Heart left ventricle (tissue), 16 donors: ENCODE measurements at regions not wholly inside any gene's neighbourhood (a gene's known extent, or its start where the extent isn't known, plus 50 kb on each side); places are given as distances from the start of the nearest gene placed in this dataset.

Source experiments
- ATAC-seq, 4 donors: fragments of 200-7000 bp; cut with Tn5 transposase; one replicate each; pipeline ENCODE4 v1.9.1; 2020 to 2022; ENCODE audit warnings: moderate library complexity in 4 of 4, mild to moderate bottlenecking in 3 of 4, moderate number of reproducible peaks in 1 of 4
- DNase-seq, 5 donors: peaks; one replicate each; pipeline ENCODE4 v3.0.0-alpha.2; 2020
- H3K27ac ChIP-seq, 12 donors: fragments of 200-600 bp; sonication (generic) in 4 of 12; one replicate each; pipeline versions ENCODE4 v1.5.0 to v1.8.0; 2016 to 2022; ENCODE audit warnings: mild to moderate bottlenecking in 2 of 12
- H3K27me3 ChIP-seq, 9 donors: fragments of 200-600 bp; sonication (generic) in 2 of 9; one replicate each; pipeline versions ENCODE4 v1.5.1 to v1.8.0; 2016 to 2022; ENCODE audit warnings: mild to moderate bottlenecking in 3 of 9
- H3K36me3 ChIP-seq, 9 donors: fragments of 200-600 bp; sonication (generic) in 2 of 9; one replicate each; pipeline versions ENCODE4 v1.5.0 to v1.8.0; 2018 to 2022; ENCODE audit warnings: mild to moderate bottlenecking in 2 of 9
- H3K4me1 ChIP-seq, 12 donors: fragments of 200-600 bp; sonication (generic) in 4 of 12; one replicate each; pipeline versions ENCODE4 v1.5.0 to v1.8.0; 2016 to 2022; ENCODE audit warnings: mild to moderate bottlenecking in 3 of 12
- H3K4me3 ChIP-seq, 12 donors: fragments of 200-600 bp; sonication (generic) in 4 of 12; one replicate each; pipeline versions ENCODE4 v1.5.0 to v1.8.0; 2017 to 2022; ENCODE audit warnings: mild to moderate bottlenecking in 9 of 12, moderate library complexity in 4 of 12
- H3K9me3 ChIP-seq, 12 donors: fragments of 200-600 bp; sonication (generic) in 4 of 12; one replicate each; pipeline versions ENCODE4 v1.5.0 to v1.8.0; 2016 to 2022; ENCODE audit warnings: mild to moderate bottlenecking in 1 of 12
- POLR2A ChIP-seq, 2 donors: fragments of 450-650 bp; IDR thresholded peaks; one replicate each; pipeline ENCODE4 v1.6.1; 2017; ENCODE audit warnings: antibody characterized with exemption in 2 of 2, mild to moderate bottlenecking in 2 of 2, moderate library complexity in 2 of 2
- WGBS, 4 donors: extraction: QIAGEN DNeasy Blood & Tissue Kit in 2 of 4; methylation state at CpG; one replicate each; pipeline versions ENCODE4 v1.1.5 to v1.1.7; 2013 to 2018; 5-methylcytosine and 5-hydroxymethylcytosine counted together
- intact Hi-C, 10 donors: fragments of 100-400 bp; cut with DNase I; formaldehyde crosslinking; loops; one replicate each; pipeline versions ENCODE4 v1.11.1 to v1.14.2; 2022
- TF ChIP-seq, protein P1 (sequence below), 12 donors: fragments of 200-600 bp; sonication (generic) in 4 of 12; IDR thresholded peaks; one replicate each; pipeline versions ENCODE4 v1.5.0 to v1.8.0; 2018 to 2022; ENCODE audit warnings: antibody characterized with exemption in 12 of 12, mild to moderate bottlenecking in 5 of 12
- donor health status: ischemic (EF 13 %, LVEDD 7.1; RV severe dilation, severe dysfunction).
- donor health status: healthy with polysubstance abuse.
- donor health status: DM: no; HTN: yes; CAD: no.
- donor health status: DM: no; HTN: no; CAD: no.
- donor health status: ischemic (EF 25% LVEDD 6.9; RV normal size, moderate dysfunction).
- donor health status: ischemic (EF 25% LVEDD 5.7; RV mildly dilated, moderate dysfunction).
- donor health status: healthy.
- donor health status: DM: yes; HTN: yes; CAD: no.
- donor health status: ischemic (EF 35%, LVEDD 5.7; RV mildly dilated, moderate dysfunction).
- donor health status: nonischemic (EF 11% LVEDD 7.7; RV severe dilation, severe dysfunction).
- donor health status: DM: yes; HTN: yes; CAD: no.
- donor health status: PGD.
- donor health status: ischemic (EF 29% LVEDD 5.4; RV normal size, mild dysfunction).
- donor health status: nonischemic (EF 23%, LVEDD 6.1; RV moderate dilation, normal function).

DNA sequence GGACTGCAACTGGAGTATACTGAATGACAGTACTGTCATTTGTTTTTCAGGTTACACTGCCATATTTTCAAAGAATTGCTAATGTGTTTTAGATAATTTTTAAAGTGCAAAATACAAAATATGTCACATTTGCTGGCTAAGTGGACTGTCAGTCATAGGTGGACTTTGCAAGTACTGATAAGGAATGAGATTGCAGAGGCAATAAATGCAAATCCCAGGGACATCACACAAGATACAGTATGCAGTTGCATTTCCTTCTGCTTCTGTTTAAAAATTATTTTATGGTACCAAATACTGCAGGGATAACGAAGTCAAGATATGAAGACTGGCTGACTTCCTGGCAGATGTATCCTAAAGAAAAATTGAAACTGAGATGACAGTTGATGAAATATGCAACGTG lies 237.6 kb upstream of the MAGI2 start:
- intact Hi-C loops, result no loop called here
- no peak for DNase-seq
- ATAC-seq, result no peak
- H3K27ac ChIP-seq, result no peak overlapping the region
- no peaks in the 10 kb centered on the region for H3K4me1 ChIP-seq
- H3K4me3 ChIP-seq, result no peak overlapping the region
- H3K27me3 ChIP-seq, result no peaks in the 10 kb centered on the region
- WGBS, 4 donors, result 48 to 73% (median 66%) methylated on average over 2 of the region's 2 CpGs
- no peaks in the 10 kb centered on the region for H3K9me3 ChIP-seq
- no peaks in the 10 kb centered on the region for H3K36me3 ChIP-seq
- TF ChIP-seq, protein P1, sequence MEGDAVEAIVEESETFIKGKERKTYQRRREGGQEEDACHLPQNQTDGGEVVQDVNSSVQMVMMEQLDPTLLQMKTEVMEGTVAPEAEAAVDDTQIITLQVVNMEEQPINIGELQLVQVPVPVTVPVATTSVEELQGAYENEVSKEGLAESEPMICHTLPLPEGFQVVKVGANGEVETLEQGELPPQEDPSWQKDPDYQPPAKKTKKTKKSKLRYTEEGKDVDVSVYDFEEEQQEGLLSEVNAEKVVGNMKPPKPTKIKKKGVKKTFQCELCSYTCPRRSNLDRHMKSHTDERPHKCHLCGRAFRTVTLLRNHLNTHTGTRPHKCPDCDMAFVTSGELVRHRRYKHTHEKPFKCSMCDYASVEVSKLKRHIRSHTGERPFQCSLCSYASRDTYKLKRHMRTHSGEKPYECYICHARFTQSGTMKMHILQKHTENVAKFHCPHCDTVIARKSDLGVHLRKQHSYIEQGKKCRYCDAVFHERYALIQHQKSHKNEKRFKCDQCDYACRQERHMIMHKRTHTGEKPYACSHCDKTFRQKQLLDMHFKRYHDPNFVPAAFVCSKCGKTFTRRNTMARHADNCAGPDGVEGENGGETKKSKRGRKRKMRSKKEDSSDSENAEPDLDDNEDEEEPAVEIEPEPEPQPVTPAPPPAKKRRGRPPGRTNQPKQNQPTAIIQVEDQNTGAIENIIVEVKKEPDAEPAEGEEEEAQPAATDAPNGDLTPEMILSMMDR (IDR thresholded peaks at IDR 0.05), result no peak
- TF ChIP-seq POLR2A (IDR thresholded peaks at IDR 0.05), result no peak

DNA sequence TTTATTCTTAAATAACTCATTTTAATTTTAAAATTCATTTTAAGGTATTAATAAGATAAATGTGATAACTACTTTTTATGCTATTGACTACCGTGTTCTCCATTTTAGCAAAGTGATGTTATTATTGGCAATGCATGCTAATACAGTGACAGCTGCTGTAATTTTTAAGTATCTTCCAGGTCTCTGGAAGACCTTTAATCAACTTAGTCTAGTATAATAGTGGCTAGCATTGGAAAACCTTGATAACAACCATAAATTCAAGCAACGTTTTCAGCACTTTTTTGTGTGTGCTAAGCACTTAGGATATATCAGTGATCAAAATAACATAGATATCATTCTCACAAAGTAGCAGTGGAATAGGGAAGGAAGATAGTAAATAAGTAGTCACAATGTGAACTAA lies 230.9 kb upstream of the MAGI2 start:
- no peak overlapping the region for H3K27ac ChIP-seq
- TF ChIP-seq POLR2A (IDR thresholded peaks at IDR 0.05), result no peak
- TF ChIP-seq, protein P1 (IDR thresholded peaks at IDR 0.05), result no peak
- intact Hi-C loops, result no loop called here
- no peak for ATAC-seq
- no peak for DNase-seq
- H3K36me3 ChIP-seq, result no peaks in the 10 kb centered on the region
- WGBS, 4 donors, result 63 to 73% (median 68%) methylated on average over 2 of the region's 2 CpGs
- H3K4me1 ChIP-seq, result no peaks in the 10 kb centered on the region
- peaks cover 0 to 10% (median 0%) of the 10 kb centered on the region in 12 donors for H3K9me3 ChIP-seq
- H3K4me3 ChIP-seq, result no peak overlapping the region
- no peaks in the 10 kb centered on the region for H3K27me3 ChIP-seq

DNA sequence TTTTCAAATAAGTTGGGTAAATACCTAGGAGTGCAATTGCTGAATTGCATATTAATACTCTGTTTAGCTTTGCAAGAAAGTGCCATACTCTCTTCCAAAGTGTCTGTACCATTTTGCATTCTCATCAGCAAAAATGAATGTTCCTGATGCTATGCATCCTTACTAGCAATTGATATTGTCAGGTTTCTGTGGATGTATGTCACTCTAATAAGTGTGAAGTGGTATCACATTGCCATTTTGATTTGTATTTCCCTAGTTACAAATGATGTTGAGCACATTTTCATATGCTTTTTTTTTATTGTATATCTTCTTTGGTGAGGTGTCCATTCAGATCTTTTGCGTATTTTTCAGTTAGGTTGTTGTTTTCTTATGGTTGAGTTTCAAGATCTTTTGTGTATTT lies 230.4 kb upstream of the MAGI2 start:
- no peaks in the 10 kb centered on the region for H3K4me1 ChIP-seq
- H3K27ac ChIP-seq, result no peak overlapping the region
- no peaks in the 10 kb centered on the region for H3K27me3 ChIP-seq
- intact Hi-C loops, result no loop called here
- no peak for ATAC-seq
- H3K36me3 ChIP-seq, result no peaks in the 10 kb centered on the region
- DNase-seq, result no peak
- no peak overlapping the region for H3K4me3 ChIP-seq
- peaks cover 0 to 10% (median 0%) of the 10 kb centered on the region in 12 donors for H3K9me3 ChIP-seq
- no peak for TF ChIP-seq POLR2A (IDR thresholded peaks at IDR 0.05)
- TF ChIP-seq, protein P1 (IDR thresholded peaks at IDR 0.05), result no peak
- WGBS, 4 donors, result 90 to 92% (median 92%) methylated on average over 1 of the region's 1 CpG

DNA sequence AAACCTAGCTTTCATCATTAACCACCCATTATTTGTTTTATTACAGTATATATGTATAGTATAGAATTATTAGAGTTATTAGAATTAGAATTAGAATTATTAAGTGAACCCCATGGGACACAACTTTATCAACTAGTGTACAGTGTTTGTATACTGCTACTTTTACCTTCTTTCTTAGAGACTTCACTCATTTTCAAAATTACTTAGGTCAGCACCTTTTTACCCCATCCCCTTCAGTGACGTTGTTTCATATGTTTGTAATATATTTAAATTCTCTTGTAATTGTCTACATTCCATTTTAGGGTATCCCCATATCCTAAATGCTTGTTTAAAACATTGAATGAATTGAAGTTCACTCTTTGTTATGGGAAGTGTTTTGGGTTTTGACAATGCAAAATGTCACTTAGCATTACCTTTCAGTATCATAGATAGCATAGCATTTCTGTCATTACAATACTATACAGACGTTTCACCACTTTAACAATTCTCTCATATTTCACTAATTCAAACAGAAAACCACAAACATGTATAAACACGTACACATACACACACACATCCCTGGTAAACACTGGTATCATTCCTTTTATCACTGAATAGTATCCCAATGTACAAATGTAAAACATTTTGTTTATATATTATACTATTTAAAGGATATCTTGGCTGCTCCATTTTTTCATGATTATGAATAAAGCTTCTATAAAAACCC lies 229.9 kb upstream of the MAGI2 start:
- Histone ChIP-seq H3K9me3 (peaks cover 0 to 10% (median 0%) of the 10 kb centered on the region in 12 donors), H3K27ac (no peak overlapping the region), H3K27me3 (no peaks in the 10 kb centered on the region), H3K4me3 (no peak overlapping the region), H3K4me1 (no peaks in the 10 kb centered on the region), H3K36me3 (no peaks in the 10 kb centered on the region)
- intact Hi-C loops, result no loop called here
- 78 to 84% (median 80%) methylated on average over 3 of the region's 3 CpGs for WGBS, 4 donors
- TF ChIP-seq, protein P1 (IDR thresholded peaks at IDR 0.05), result no peak
- TF ChIP-seq POLR2A (IDR thresholded peaks at IDR 0.05), result no peak
- no peak for DNase-seq
- ATAC-seq, result no peak
